K562 (cell line): ENCODE measurements at regions not wholly inside any gene's neighbourhood (a gene's known extent, or its start where the extent isn't known, plus 50 kb on each side); places are given as distances from the start of the nearest gene placed in this dataset.

Source experiments
- CREB3L1 ChIP-seq: fragments of 450-650 bp; IDR thresholded peaks from 2 replicates; pipeline ENCODE4 v1.6.1; 2014; ENCODE audit warnings: low read depth, mild to moderate bottlenecking, moderate library complexity, borderline replicate concordance
- CTCF ChIP-seq, 3 experiments: IDR thresholded peaks in 2 of 3; conservative IDR thresholded peaks in 1 of 3; 2 replicates each; pipeline ENCODE4 v1.5.1; 2011 to 2012; ENCODE audit warnings: low read length in 3 of 3, mild to moderate bottlenecking in 3 of 3, control low read depth in 2 of 3, improper control_type of control experiment in 1 of 3, inconsistent platforms in 1 of 3, low read depth in 1 of 3, mixed read lengths in 1 of 3, moderate library complexity in 1 of 3; ENCODE audit not compliant: insufficient read depth in 2 of 3
- MGA ChIP-seq: fragments of 450-650 bp; IDR thresholded peaks from 2 replicates; pipeline ENCODE4 v1.6.1; 2016; ENCODE audit warnings: mild to moderate bottlenecking, moderate library complexity
- RBM15 ChIP-seq: fragments of 200-400 bp; formaldehyde crosslinking; IDR thresholded peaks from 2 replicates; pipeline ENCODE4 v1.6.1; 2018; ENCODE audit warnings: mild to moderate bottlenecking, low read length, moderate library complexity; ENCODE audit not compliant: insufficient read depth
- USF1 ChIP-seq: sonication (generic); formaldehyde crosslinking; IDR thresholded peaks from 2 replicates; pipeline ENCODE4 v1.9.0; 2022; ENCODE audit warnings: mild to moderate bottlenecking, missing genetic modification reagents
- ZNF609 ChIP-seq: sonication (generic); formaldehyde crosslinking; IDR thresholded peaks from 2 replicates; pipeline ENCODE4 v1.8.1; 2023; ENCODE audit warnings: missing genetic modification reagents, mild to moderate bottlenecking, borderline replicate concordance
- TF ChIP-seq, protein P1 (sequence below): fragments of 250-450 bp; sonication (Bioruptor Pico); IDR thresholded peaks from 2 replicates; pipeline ENCODE4 v1.8.0; 2022; ENCODE audit warnings: inconsistent platforms

GRCh38 chr2:5459041-5459440, 233.1 kb upstream of the SOX11 start:
- TF ChIP-seq, protein P1, sequence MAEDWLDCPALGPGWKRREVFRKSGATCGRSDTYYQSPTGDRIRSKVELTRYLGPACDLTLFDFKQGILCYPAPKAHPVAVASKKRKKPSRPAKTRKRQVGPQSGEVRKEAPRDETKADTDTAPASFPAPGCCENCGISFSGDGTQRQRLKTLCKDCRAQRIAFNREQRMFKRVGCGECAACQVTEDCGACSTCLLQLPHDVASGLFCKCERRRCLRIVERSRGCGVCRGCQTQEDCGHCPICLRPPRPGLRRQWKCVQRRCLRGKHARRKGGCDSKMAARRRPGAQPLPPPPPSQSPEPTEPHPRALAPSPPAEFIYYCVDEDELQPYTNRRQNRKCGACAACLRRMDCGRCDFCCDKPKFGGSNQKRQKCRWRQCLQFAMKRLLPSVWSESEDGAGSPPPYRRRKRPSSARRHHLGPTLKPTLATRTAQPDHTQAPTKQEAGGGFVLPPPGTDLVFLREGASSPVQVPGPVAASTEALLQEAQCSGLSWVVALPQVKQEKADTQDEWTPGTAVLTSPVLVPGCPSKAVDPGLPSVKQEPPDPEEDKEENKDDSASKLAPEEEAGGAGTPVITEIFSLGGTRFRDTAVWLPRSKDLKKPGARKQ (CRISPR knock-in tag) = no peak
- no peak for TF ChIP-seq RBM15
- TF ChIP-seq CTCF (IDR thresholded peaks at IDR 0.05 in 2 of 3, conservative IDR thresholded peaks at IDR 0.05 in 1 of 3; ENCODE audit: insufficient read depth in 2 of 3, low read depth in 1 of 3, low read length in 3 of 3) = no peak
- TF ChIP-seq USF1 (CRISPR knock-in tag) = no peak
- no peak for TF ChIP-seq ZNF609 (CRISPR knock-in tag)
- no peak for TF ChIP-seq MGA
- TF ChIP-seq CREB3L1 = no peak
